Endothelial cell of umbilical vein (primary cell): ENCODE measurements at regions not wholly inside any gene's neighbourhood (a gene's known extent, or its start where the extent isn't known, plus 50 kb on each side); places are given as distances from the start of the nearest gene placed in this dataset.

Experiments used
- BruUV-seq: library from RNA; stranded (reverse); fragments of 400-500 nt; replicated peaks from 2 replicates; lab custom pipeline; 2021; lab: Mats Ljungman, UMichigan
- CTCF ChIA-PET: fragments of 300-600, 350-600 bp; sonication (Branson Sonifier 250); formaldehyde crosslinking; loops from one replicate; lab custom pipeline; 2021; ENCODE audit warnings: antibody characterized with exemption, inconsistent platforms; lab: Charles Lee
- POLR2A ChIA-PET: fragments of 300-600, 350-600 bp; sonication (Branson Sonifier 250); formaldehyde crosslinking; loops from one replicate; lab custom pipeline; 2021; ENCODE audit warnings: antibody characterized with exemption, inconsistent platforms; lab: Charles Lee
- DNase-seq: peaks from one replicate; pipeline ENCODE4 v3.0.0-alpha.2; 2011; ENCODE audit warnings: low read depth, low spot score
- FAIRE-seq: peaks from 2 replicates; lab custom pipeline; 2011; peaks lifted over from hg19 to GRCh38; lab: Jason Lieb, UNC
- H2AFZ ChIP-seq: 2 replicates; pipeline ENCODE4 v1.6.0; 2012; ENCODE audit warnings: low read depth, low read length, control low read depth, inconsistent platforms
- H3K27ac ChIP-seq: 2 replicates; pipeline ENCODE4 v1.5.1; 2011; ENCODE audit warnings: low read depth, mild to moderate bottlenecking, control low read depth, low read length, moderate library complexity; ENCODE audit not compliant: insufficient read depth
- H3K27me3 ChIP-seq, 2 experiments: 2 replicates each; pipeline versions ENCODE4 v1.6.0 to v1.6.1; 2011; ENCODE audit warnings: low read length in 2 of 2, mixed read lengths in 1 of 2; ENCODE audit not compliant: control insufficient read depth in 2 of 2, insufficient read depth in 2 of 2
- H3K36me3 ChIP-seq, 2 experiments: 2 replicates in 1 of 2; 3 replicates in 1 of 2; pipeline ENCODE4 v1.5.1; 2011; ENCODE audit warnings: low read length in 2 of 2, mild to moderate bottlenecking in 1 of 2, moderate library complexity in 1 of 2; ENCODE audit not compliant: control insufficient read depth in 2 of 2, insufficient read depth in 2 of 2; ENCODE audit errors: extremely low read depth in 1 of 2
- H3K4me1 ChIP-seq: 3 replicates; pipeline ENCODE4 v1.5.1; 2011; ENCODE audit warnings: mild to moderate bottlenecking, low read length; ENCODE audit not compliant: control insufficient read depth, insufficient read depth; ENCODE audit errors: extremely low read depth
- H3K4me2 ChIP-seq: 2 replicates; pipeline ENCODE4 v1.6.1; 2011; ENCODE audit warnings: low read length, control low read depth, mixed read lengths; ENCODE audit not compliant: insufficient read depth
- H3K4me3 ChIP-seq, 3 experiments: fragments of 200-600 bp in 1 of 3; sonication (generic), shearing (Covaris generic) in 1 of 3; replicated peaks in 1 of 3; 2 replicates each; pipeline ENCODE4 v1.5.1; 2011 to 2016; ENCODE audit warnings: control low read depth in 3 of 3, low read length in 3 of 3, mild to moderate bottlenecking in 2 of 3, inconsistent platforms in 1 of 3, low read depth in 1 of 3, moderate library complexity in 1 of 3; ENCODE audit not compliant: insufficient read depth in 1 of 3
- H3K79me2 ChIP-seq: 2 replicates; pipeline ENCODE4 v1.6.0; 2012; ENCODE audit warnings: low read length, inconsistent platforms; ENCODE audit not compliant: control insufficient read depth, insufficient read depth
- H3K9ac ChIP-seq: replicated peaks from 2 replicates; pipeline ENCODE3; 2011; ENCODE audit warnings: low read length, control low read depth; ENCODE audit not compliant: insufficient read depth; ENCODE audit errors: extremely low read depth
- H3K9me1 ChIP-seq: replicated peaks from 3 replicates; pipeline ENCODE4 v1.6.0; 2011; ENCODE audit warnings: mild to moderate bottlenecking, low read length; ENCODE audit not compliant: control insufficient read depth, insufficient read depth; ENCODE audit errors: extremely low read depth
- H3K9me3 ChIP-seq: replicated peaks from 2 replicates; pipeline ENCODE4 v1.5.1; 2012; ENCODE audit warnings: low read length, inconsistent platforms; ENCODE audit not compliant: control insufficient read depth, insufficient read depth
- H4K20me1 ChIP-seq: replicated peaks from 2 replicates; pipeline ENCODE3; 2011; ENCODE audit warnings: mild to moderate bottlenecking, low read length; ENCODE audit not compliant: control insufficient read depth, insufficient read depth; ENCODE audit errors: extremely low read depth
- CTCF ChIP-seq, 2 donors: IDR thresholded peaks; 1 replicate in 1 of 2; 2 replicates in 1 of 2; pipeline ENCODE4 v1.5.1; 2011; ENCODE audit warnings: low read length in 2 of 2, mild to moderate bottlenecking in 2 of 2, moderate library complexity in 2 of 2, control low read depth in 1 of 2, inconsistent platforms in 1 of 2, low read depth in 1 of 2; ENCODE audit not compliant: insufficient read depth in 1 of 2; ENCODE audit errors: extremely low read depth in 1 of 2
- EZH2 ChIP-seq: IDR thresholded peaks from 2 replicates; pipeline ENCODE4 v1.6.1; 2012; ENCODE audit warnings: borderline replicate concordance, low read depth, mild to moderate bottlenecking, moderate library complexity, low read length, inconsistent platforms; ENCODE audit not compliant: severe bottlenecking
- FOS ChIP-seq: IDR thresholded peaks from 2 replicates; pipeline ENCODE4 v1.6.1; 2011; ENCODE audit warnings: mild to moderate bottlenecking, low read length, moderate library complexity, borderline replicate concordance; ENCODE audit not compliant: insufficient read depth
- GATA2 ChIP-seq: IDR thresholded peaks from 2 replicates; pipeline ENCODE4 v1.7.0; 2011; ENCODE audit warnings: low read depth, mild to moderate bottlenecking, moderate library complexity, mixed read lengths, low read length; ENCODE audit not compliant: insufficient read length, insufficient read depth
- JUN ChIP-seq: IDR thresholded peaks from 2 replicates; pipeline ENCODE4 v1.6.1; 2011; ENCODE audit warnings: borderline replicate concordance, low read depth; ENCODE audit not compliant: insufficient read length, insufficient read depth
- MAX ChIP-seq: IDR thresholded peaks from 2 replicates; pipeline ENCODE4 v1.6.1; 2011; ENCODE audit not compliant: insufficient read depth, insufficient read length
- MYC ChIP-seq: IDR thresholded peaks from one replicate; pipeline ENCODE4 v1.6.1; 2011; ENCODE audit warnings: mild to moderate bottlenecking, low read depth, low read length
- POLR2A ChIP-seq: IDR thresholded peaks from 2 replicates; pipeline ENCODE4 v1.6.1; 2012; ENCODE audit warnings: low read depth, mild to moderate bottlenecking, control low read depth, low read length
- POLR2AphosphoS5 ChIP-seq: IDR thresholded peaks from 2 replicates; pipeline ENCODE4 v1.6.1; 2012; ENCODE audit warnings: low read depth, mild to moderate bottlenecking, control low read depth, low read length, moderate library complexity; ENCODE audit not compliant: insufficient read depth
- dilution Hi-C: fragments of 300-500 bp; cut with MboI; formaldehyde crosslinking; loops from one replicate; pipeline ENCODE4 v1.15.0; 2019; ENCODE audit warnings: low sequenced_read_pairs; ENCODE audit not compliant: extremely low pct_ligation_motif_present
- intact Hi-C: fragments of 100-400 bp; cut with micrococcal nuclease; formaldehyde crosslinking; loops from one replicate; pipeline ENCODE4 v1.10.0; 2022

GRCh38 chr1:215400741-215401140 is 166.4 kb upstream of the KCTD3 start:
- ChIA-PET CTCF (interaction anchor here (1.1 kb wide), 1 partner anchor 122 kb away, joined by 3 read pairs; no protein-coding TSS in a partner anchor), POLR2A (no interaction called here)
- no peaks in the 10 kb centered on the region for H3K27me3 ChIP-seq
- H2AFZ ChIP-seq = no peak overlapping the region
- H3K27ac ChIP-seq = no peak overlapping the region
- no peaks in the 10 kb centered on the region for H3K9me1 ChIP-seq
- no peak overlapping the region for H3K4me2 ChIP-seq
- intact Hi-C loops (no loop called here), dilution Hi-C loops (no loop called here)
- H3K9me3 ChIP-seq = no peaks in the 10 kb centered on the region
- peaks cover 10% of the 10 kb centered on the region for H3K4me1 ChIP-seq
- no peaks in the 10 kb centered on the region for H3K36me3 ChIP-seq
- DNase-seq (no peak), FAIRE-seq (no peak)
- no TSS peak for BruUV-seq
- H3K9ac ChIP-seq = no peak overlapping the region
- TF ChIP-seq MAX (no peak), POLR2A (no peak), EZH2 (no peak), JUN (no peak), GATA2 (no peak), FOS (no peak), POLR2AphosphoS5 (no peak), CTCF (IDR thresholded peaks at IDR 0.05; ENCODE audit: extremely low read depth in 1 of 2, insufficient read depth in 1 of 2, low read depth in 1 of 2, low read length in 2 of 2) (no peak), MYC (no peak)
- no peaks in the 10 kb centered on the region for H3K79me2 ChIP-seq
- no peaks in the 10 kb centered on the region for H4K20me1 ChIP-seq
- no peak overlapping the region for H3K4me3 ChIP-seq
